CD4-positive, alpha-beta T cell treated with Interleukin-4 for 1 hour (primary cell): ENCODE measurements at regions not wholly inside any gene's neighbourhood (a gene's known extent, or its start where the extent isn't known, plus 50 kb on each side); places are given as distances from the start of the nearest gene placed in this dataset.

Experiments
- DNase-seq, 2 donors: peaks; one replicate each; pipeline ENCODE4 v3.0.0-alpha.2; 2020 to 2022

DNA sequence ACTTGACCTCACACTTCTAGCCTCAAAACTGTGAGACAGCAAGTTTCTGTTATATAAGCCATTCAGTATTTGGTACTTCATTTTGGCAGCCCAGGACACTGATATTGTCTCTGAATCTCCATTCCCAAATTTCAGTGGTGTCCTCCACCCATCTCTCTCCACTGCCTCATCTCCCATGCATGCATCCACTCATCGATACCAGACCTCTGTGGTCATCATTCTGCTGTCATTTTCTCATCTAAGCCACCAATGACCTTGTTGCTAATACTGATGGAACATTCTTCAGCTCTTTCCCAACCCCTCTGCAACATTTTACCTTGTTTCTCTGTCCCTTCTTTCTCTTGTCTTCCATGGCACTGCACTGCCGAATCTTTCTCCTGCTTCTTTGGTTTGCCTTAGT is 221.8 kb downstream of the SNX18 start:
- no peak for DNase-seq

DNA sequence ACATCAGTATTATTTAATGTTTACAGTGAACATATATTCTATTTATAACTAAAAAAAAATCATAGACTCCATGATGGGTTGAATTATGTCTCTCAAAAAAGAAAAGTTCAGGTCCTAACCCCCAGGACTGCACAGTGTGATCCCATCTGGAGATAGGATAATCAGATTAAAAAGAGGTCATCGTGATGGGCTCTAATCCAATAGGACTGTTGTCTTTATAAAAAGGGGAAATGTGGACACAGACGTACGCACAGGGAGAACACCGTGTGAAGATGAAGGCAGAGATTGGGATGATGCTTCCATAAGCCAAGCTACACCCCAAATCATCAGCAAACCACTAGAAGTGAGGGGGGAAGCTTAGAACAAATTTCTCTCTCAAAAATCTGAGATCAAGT is 221.4 kb downstream of the SNX18 start:
- no peak for DNase-seq

DNA sequence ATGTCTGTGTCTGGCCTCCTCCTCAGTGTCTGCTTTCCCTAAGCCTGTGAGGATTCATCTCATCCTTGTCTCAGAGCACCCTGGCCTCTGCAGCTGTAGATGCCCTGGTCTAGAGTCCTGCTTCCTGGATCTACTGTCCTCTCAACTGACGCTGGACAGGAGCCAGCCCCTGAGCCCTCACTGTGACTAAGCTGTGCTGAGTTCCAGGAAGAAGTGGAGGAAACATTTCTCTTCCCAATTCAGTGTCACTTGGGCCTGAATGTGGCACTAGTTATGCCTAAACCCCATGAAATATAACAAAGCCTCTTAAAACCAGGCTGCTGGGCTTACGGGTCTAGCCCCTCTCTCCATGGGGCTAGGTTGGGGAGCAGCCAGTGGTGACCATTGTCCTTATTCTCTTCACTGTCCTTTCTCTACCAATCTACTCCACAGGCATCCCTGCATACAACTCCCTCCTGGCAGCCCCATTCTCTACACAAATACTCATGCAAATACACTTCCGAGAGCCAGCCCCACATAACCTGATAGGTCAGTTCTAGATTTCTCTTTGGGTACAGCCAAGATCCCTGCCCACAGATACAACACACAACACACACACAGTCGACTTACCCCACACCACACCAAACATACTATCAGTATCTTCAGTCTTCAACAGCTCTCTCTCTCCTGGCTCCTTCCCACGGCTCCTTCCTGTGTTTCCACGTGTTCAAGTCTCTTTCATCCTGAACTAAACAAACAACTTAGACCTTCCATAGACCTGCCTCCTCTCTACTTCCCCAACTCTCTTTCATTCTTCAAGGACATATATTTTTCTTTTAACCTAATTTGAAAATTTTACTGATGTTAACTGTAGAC is 220.8 kb downstream of the SNX18 start:
- peak in 1 of 2 donors; percentile 39 for DNase-seq

DNA sequence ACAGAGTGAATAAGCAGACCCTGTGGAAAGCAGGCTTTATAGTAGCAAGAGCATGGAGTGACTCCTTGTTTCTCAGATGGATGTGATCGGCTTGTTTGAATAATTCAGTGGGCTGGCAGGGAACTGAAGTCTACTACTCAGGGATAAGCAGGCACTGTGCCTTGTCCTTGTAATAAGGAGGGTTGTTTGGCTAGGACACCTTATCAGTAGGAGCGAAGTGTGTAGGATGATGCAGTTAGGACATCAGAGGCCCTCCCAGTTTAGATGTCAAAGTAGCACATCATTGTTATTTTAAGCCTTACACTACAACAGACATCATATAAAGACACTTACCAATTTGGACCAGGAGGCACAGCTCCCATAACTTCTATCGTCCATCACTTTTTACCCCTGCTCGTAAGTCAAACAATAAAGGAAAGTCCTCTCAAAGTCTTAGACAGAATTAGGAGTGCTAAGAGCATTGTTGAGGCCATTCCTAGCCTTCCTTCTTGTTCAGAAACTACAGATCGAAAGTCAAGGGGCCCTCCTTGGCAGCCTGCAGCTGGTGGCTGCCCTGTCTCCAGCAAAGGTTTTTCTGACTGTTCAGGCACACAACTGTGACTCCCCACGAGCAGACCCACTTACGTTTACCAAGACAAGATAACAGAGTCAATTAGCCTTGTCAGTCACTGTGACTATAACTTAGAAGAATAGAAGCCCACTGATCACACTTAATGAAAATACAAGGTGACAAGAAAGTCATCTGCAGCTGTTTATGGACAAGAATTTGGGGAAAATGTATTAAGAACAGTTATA is 218.6 kb downstream of the SNX18 start:
- DNase-seq: no peak

DNA sequence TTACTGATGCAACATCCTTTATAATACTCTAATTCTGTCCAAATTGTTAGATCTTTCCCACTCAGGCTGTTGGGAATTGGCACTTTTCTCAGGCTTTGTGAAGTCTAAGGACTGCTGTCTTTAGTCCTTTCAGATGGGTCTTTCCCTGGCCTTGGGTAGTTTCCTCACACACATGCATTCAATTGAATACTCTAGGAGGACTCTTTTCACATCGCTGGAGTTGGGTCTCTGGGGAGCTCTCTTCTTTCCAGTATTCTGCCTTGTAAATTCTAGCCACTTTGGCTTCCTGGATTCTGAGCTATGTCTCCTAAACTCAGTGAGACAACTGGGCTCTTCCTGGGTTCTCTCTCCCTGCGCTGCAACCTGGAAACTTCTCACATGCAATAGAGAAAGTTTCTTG is 215.5 kb downstream of the SNX18 start:
- no peak for DNase-seq

DNA sequence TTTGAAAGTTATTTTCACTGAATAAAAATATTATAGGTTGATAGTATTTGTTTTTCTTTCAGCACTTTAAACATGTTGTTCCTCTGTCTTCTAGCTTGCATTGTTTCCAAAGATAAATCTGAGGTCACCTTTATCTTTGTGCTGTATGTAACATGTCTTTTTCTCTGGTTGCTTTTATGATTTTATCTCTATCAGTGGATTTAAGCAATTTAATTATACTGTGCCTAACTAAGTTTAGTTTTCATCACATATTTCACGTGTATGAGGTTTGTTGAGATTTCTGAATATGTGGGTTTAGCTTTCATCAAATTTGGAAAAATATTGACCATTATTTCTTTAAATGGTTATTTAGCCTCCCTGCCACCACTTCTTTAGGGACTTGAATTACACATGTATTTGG is 214.5 kb downstream of the SNX18 start:
- no peak for DNase-seq

DNA sequence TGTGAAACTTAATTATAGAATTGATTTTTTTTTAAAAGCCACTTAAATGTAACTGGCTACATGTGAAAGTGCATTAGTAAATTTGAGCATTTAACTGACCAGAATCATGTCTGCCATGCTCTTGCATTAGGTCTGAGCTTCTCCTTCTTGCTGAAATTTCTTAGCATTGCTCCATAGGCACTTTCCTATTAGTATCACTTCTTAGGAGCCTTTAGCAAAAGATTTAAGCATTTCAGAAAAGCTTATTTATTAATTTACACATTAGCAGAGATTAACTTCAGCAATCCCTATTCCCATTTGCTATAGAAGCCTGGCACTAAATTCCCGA is 211.0 kb downstream of the SNX18 start:
- no peak for DNase-seq

DNA sequence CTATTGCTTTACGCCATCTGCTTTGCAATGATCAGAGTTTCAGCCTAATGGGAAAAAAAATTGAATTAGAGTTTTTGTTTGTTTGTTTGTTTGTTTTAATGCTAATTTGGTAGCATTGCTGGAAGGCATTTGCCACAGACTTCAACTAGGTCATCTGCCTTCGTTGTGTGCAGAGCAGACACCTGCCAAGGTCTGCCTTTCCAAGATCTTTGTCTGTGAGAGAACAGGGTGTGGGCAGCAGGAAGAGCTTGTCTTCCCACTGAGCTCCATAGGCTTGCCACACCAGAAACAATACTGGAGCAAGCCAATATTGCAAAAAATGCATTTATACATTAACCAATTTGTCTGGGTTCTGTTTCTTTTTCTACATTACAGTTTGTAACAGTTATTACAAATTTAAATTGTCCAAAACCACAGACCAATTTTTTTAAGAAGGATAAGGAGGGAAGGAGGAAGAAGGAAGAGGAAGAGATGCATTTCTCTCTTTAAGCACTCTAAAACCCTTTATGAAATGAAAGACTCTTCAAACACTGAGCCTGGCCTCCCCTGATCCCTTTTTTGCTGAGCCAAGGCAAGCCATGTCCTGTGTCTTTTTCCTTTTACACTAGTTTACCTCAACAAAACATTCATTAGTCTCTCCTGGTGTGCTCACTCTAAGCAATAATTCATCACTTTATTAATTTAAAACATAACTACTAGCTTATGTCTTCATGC is 210.5 kb downstream of the SNX18 start:
- DNase-seq: no peak

DNA sequence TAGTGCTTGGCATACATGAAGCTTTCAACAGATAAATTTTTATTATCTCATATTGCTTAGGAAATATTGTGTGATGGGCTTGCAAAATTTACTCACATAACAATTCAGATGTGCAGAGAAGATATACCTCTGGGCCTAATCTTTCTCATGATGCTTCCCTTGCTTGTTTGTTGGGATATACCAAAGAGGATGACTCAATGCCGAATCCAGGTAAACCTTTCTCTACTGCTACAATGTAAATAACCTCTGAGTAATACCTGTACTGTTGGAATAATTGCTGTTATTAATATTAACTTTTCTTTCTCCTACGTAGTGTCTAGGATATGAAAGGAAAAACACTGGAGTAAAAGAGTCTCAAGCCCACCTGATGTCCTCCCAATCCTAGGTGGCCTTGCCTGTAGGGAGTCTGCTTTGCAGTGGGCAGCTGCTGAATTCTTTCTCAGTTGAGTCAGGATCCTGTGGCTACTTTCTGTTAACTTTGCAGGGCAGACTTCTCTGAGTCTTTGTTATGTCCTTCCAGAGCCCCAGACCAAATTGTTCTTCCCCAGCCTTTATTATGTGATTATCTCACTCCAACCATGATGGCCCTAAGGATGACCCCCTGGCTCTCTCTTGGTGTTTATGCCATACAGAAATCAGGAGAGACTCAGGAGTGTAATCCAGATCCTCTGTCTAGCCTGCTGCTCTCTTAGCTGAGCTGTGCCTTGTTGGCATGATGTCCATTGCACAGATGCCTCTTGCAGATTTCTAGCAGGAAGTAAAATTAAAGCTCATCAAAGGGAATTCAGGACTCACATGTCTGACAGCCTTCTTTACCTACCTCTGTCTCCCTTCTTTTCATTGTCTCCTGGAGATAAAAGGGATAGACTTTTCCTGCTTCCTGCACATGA is 208.1 kb downstream of the SNX18 start:
- DNase-seq: no peak

DNA sequence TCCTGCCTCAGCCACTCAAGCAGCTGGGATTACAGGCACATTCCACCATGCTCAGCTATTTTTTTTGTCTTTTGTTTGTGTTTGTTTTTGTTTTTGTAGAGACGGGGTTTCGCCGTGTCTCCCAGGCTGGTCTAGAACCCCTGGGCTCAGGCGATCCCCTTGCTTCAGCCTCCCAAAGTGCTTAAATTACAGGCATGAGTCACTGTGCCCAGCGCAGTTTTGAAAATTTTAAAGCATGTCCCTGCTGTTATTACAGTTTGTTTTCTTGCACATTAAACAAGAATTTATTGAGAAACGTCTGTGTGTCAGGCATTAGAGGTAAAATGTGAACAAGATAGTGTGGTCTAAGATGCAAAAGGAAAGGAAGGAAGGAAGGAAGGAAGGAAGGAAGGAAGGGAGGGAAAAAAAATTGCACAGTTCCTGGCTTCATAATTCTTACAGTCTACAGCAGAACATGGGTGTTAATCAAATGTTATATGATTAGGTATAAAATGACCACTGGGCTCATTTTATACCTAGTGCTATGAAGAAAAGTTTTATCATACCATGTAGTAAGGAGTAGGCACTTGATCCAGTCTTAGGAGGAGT is 205.4 kb downstream of the SNX18 start:
- DNase-seq: no peak

DNA sequence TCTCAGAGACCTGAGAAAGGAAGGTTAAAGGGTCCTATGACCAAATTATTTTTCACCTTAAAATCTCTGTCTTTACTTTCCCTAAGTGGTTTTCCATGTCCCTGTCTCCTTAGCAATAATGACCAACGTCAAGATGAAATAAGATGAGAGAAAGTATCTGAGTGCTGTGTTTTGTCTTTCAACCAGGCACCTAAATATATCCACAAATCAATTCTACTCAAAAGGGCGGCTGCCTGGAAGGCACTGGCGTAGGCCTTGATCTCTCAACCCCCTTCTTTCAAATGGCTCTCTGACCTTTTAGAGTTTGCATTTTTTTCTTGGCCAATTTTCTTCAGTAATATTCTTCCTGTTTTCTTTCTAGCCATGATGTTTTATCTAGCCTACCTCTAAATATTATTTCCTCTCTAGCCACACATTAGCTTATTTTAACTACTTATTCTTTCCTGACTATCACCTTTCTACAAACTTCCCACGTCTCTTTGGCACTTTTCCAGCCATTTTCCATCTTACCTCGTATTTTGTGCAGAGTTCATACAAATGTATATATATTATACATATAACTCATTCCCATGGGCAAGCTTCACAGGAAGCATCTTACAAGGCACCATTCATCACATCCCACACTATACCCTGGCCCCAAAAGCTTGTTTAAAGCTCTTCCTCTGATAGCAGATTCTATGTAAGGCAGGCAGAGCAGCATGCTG is 204.5 kb downstream of the SNX18 start:
- DNase-seq: no peak

DNA sequence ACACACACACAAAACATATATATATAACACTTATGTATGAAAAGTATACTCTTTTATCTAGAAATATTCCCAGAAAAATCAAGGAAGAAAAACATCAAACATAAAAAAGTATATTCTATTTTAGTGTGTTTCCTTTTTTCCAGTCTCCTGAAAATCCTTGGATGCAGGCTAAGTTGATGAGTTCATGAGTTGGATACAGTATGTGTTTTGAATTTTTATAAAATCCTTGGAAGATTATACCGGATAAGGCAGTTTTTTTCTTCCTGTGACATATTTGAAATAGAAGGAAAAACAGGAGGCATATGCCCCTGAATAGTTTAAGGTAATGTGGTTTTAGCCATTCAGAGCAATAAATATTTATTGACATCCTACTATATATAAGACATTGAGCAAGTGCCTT is 203.6 kb downstream of the SNX18 start:
- DNase-seq: no peak

DNA sequence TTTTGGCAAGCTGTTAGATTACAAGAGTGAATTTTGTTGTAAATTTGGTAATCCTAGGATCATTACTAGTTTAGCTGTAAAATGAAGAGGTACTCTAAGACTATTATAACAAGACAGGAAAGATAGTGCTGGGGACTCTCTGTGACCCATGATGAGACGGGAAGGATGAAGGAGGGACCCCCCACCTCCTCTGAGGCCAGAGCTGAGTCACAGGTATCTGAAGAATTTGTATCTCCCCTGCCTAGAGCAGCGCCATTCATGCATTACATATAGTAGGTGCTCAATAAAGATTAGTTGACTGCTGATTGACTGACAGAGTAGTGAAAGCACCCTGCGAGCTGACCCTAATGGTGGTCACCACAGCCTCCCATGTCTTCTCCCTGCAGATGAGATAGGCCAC is 202.8 kb downstream of the SNX18 start:
- DNase-seq: no peak

DNA sequence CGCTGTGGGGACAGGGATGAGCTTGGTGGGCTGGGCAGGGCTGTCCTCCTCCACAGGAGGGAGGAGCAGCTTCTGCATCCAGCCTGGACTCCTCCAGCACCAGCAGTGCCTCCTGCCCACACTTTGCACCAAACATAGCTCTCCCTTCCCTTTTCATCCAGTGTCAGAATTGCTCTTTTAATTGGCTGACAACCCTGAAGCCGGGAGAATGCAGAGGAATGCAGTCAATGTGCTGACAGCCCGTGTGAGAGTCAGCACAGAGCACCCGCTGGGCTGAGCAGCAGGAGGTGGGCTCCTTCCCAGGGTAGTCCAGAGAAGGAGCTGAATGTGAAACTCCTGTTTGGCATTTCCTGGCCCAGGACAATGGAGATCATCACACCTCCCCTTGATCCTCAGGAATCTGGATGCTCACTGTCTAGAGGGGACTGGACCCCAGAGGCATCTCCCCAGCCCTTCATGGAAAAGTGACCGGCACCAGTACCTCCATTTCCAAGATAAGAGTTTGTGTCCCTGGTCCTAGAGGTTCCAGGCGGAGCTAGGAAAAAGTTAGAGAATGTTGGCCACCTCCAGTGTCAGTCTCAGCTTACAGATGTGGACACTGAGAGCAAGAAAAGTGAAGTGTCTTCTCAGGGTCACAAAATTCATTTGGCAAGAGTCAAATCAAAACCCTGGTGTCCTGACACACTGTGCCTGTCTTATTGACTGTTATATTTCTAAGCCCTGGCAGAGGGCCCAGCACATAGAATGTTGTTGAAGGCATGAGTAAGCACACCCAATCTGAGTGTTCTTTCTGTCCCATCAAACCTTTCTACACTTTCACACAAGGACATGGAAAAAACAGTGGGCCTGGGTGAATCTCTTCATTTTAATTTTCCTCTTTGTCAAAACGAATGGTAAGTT is 202.1 kb downstream of the SNX18 start:
- no peak for DNase-seq

DNA sequence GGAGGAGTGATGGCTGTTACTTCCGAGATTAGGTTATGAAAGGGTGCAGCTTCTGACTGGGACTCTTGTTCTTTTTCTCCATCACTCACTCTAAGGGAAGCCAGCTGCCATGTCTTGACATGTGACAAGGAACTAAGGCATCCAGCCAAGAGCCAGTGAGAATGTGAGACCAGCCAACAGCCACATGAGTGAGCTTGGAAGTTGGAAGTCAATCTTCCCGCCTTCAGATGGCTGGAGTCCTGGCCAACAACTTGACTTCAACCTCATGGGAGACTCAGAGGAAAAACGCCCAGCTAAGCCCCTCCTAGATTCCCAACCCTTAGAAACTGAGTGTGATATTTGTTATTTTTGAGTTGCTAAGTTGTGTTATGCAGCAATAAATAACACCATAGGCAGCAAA is 201.1 kb downstream of the SNX18 start:
- DNase-seq: no peak

DNA sequence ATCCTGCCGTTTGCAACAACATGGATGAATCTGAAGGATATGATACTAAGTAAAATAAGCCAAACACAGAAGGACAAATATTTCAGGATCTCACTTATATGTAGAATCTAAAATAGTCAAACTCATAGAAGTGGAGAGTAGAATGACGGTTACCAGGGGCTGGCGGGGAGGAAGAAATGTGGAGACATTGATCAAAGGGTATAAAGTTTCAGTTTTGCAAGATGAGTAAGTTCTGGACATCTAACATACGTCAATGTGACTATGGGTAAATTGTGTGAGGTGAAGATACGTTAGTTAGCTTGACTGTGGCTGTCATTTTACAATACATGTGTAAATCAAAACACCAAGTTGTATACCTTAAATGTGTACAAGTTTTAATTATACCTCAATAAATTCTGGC is 200.3 kb downstream of the SNX18 start:
- DNase-seq: peak in 1 of 2 donors; percentile 3

DNA sequence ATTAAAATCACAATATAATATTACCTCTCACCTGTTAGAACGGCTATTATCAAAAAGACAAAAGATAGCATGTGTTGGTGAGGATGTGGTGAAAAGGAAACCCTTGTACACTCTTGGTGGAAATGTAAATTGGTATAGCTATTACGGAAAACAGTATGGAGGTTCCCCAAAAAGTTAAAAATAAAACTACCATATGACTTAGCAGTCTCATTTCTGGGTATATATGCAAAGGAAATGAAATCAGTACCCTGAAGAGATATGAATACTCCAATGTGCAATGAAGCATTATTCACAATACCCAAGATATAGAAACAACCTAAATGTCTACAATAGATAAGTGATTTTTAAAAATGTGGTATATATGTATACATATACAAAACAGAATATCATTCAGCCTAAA is 199.9 kb downstream of the SNX18 start:
- peak in 1 of 2 donors; percentile 0 for DNase-seq

DNA sequence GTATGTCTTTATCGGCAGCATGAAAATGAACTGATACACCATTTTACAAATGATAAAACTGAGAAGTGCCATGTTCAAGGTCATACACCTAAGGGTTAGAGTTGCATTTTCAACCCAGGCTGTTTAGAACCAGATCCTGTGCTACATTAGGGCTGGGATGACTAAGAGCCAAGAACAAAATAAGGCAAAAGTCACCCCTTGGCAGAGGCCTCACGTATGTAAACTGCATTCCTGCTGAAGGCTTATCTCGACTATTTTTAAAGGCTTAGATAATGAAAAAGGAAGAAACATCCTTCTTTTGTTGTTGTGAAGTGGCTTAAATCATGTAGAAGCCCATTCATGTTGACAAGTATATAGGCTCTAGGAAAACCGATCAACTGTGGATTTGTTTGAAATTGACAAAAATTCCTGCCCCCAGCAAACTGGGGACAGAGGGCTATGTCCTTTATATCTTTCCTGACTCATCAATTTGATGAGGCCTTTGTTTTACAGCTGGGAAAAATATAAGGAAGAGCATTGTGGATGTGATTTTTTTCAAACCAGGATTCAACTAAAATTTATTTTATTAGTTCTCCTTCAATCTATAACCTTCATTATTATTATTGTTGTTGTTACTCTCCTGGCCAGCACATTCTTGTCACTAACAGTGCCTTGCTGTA is 196.5 kb downstream of the SNX18 start:
- no peak for DNase-seq

DNA sequence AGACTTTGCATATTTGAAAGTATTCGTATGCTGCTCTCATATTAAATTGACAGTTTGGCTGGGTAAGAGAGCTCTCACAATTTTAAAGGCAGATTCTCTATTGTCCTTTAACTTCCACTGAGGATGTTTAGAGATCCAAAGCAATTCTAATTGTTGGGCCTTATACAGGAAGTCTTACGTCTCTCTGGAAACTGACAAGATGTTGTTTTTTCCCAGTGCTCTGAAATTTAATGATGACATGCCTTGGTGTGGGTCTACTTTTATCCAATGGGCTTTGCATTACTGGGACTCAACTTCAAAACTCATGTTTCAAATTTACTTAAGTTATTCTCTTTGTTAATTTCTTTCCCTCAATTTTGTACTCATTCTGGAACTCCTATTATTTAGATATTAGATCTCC is 191.5 kb downstream of the SNX18 start:
- no peak for DNase-seq

DNA sequence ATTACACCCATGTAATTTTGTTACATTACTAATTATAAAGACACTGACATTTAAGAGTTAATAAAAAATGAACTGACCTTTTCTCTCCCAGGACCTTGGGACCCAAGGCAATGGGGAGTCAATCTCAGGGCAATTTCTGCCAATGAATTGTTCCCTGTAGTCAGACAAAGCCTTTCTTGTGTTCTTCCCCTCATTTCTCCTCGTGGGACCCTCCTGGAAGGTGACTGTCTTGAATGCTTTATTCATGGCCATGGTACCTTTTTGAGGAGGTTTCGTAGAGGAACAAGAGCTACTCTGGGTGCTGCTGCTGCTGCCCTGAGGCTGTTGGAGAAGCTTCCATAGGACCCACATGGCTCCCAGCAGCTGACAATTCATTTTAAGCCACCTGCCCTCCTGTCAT is 190.3 kb downstream of the SNX18 start:
- DNase-seq: no peak
